HG03432 (cell line): ENCODE measurements at regions not wholly inside any gene's neighbourhood (a gene's known extent, or its start where the extent isn't known, plus 50 kb on each side); places are given as distances from the start of the nearest gene placed in this dataset.
"Not testable (repeated sequence)": the region's sequence is repeated elsewhere in the genome, so short reads cannot be mapped to it uniquely, and the experiment has no call there.

Experiments
- ATAC-seq: cut with Tn5 transposase; IDR thresholded peaks from one replicate; pipeline ENCODE4 v1.9.1; 2021; ENCODE audit warnings: mild to moderate bottlenecking, moderate library complexity; ENCODE audit not compliant: unreplicated experiment

- ATAC-seq = no peak
Observed at GRCh38 chr5:100641833-100642232, 106.7 kb downstream of the FAM174A start.

DNA sequence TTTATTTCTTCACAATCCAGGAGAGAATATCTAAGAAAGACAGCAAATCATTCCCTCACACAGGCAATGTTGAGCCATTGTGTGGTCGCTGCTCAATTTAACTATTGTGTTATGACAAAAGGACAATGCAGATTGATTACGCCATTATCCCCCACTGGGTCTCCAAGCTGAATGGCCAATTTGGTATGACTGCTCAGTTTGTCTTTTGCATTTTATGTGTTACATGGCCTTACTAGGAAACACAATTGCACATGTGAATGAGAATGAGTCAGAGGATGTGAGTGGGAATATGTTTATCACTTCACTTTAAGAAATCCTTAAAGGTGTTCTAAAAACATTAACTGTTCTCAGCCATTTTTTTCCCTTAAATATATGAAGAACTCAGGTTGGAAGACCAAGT lies 108.3 kb downstream of the FAM174A start:
- no peak for ATAC-seq

DNA sequence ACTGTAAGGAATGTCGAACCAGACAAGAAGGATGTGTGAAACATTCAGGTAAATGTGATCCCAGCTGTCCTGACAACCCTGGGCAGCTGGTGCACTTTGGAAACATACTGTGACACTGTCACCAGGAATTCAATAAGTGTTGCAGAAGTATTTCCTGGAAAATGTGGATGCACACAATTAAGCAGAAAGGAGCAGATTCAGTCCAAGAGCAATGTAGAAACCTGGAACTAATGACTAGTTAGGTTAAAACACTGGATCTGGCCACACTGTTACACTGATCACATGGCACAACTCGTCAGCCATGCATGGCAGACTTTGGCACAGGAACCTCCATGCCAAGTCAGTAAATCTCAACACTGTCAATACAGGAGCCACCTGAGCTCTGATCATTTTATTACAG lies 109.0 kb downstream of the FAM174A start:
- ATAC-seq = no peak

GRCh38 chr5:100644776-100645175 lies 109.6 kb downstream of the FAM174A start:
- no peak for ATAC-seq

- ATAC-seq = no peak
Observed at GRCh38 chr5:100646011-100646410, 110.8 kb downstream of the FAM174A start.

DNA sequence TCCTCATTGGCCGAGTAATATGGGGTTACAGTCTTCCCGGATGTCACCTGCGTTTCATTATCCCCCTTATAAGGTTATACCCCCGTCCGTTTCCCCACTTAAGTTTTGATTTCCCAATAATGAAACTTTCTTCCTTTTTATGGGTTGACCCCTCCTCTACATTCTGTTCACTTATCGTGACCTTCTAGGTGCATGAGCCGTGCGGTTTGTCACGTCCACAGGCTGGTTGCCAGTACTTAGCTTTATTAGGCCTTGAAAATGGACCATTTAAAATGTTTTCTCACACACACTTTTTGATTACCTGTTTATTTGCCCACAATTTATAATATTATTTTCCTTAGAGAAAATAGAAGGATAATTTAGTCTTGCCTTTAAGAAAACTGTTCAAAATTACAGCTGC lies 111.5 kb downstream of the FAM174A start:
- ATAC-seq = no peak

DNA sequence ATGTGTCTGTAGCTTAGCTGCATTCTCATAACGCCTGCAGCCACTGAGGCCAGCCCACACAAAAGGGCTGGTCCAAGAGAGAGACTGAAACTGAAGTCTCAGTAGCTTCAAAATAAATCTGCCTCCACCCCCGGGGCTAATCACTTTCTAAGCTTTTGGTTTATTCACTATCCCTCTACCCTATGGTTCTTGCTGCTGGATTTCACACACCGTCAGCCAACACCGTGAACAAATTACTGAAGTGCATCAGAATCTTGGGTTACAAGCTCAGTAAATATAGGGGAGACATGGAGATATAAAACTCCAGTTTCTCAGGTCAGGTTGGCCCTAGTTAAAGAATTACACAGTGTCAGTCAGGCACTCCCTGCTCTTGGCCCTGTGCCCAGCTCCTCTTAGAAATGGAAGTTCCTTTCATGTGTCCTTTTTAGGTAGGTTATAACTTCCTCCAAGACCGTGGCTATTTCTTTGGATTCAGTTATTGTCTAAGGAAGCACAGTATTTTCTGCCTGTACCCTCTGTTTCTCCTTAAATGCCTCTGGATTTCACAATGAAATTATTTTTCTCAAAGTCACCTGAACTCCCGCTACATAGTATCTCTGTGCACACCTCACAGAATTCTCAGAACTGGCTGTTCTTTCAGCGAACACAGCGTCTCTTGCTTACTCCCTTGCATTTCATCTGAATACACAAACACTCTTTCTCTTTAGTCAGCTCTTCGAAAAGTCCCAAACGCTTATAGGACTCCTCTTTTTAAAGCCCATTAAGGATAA lies 112.5 kb downstream of the FAM174A start:
- peak; percentile 66 for ATAC-seq

DNA sequence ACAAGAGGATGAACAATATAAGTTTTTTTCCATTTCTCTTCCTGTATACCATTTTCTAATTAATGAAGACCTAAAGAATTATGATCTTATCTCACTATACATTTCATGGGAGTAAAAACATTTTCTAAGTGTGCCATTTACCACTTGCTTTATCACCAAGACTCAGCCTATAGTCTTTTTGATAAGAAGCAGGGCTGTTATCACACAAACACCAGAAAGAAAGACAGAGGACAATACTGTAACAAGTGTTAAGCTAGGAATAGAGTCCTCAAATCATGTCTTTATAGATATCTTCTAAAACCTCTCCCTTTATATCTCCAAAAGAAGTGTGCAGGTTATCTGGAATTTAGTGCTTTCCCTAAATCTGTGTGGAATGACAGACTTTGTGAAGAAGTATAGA lies 119.7 kb downstream of the FAM174A start:
- no peak for ATAC-seq

- ATAC-seq = not testable (repeated sequence)
Observed at GRCh38 chr5:100656771-100657170, 121.6 kb downstream of the FAM174A start.

DNA sequence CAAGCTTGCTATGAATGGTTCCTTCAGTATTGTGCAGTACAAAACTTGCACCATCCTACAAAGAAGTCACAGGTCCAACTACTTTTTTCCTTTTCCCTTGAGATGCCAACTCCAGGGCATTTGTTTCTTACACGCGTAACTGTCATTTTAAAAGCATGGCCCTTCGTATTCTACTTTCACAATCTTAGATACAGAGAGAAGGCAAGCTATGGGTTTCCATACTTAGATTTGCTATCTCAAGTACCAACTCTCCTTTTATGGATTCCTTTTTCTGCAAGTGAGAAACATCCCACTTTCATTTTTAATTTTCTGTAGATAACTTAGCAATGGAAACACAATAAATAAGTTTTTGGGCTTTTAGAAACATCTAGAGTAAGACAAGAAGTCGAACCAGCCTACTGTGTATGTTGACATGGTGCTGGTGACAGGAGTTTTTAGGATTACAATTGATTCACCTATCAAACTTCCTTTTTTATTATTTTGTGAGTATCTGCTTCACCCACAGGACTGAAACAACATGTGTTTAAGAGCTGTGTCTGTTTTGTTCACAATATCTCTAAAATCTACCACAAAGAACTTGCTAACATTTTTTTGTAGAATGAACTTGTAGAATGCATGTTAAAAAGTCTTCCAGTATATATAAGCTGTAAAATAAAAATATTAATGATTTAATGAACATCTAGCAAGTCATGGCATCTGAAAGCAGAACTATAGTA lies 124.1 kb downstream of the FAM174A start:
- ATAC-seq = no peak

DNA sequence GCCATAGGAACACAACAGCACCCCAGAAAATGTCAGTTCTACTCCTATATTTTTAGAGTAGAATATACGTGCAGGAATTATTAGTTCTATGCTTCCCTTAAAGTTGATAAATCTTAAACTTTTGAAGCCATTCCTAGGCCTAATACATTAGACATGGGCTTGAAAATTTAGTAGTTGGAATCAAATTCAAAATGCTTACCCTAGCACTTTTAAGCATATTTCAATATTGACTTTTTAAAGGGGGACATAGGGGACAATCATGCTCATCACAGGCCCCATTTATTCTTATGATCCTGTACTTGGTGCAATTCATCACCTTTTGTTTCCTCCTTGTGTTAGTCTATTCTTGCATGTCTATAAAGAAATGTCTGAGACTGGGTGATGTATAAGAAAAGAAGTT lies 129.0 kb downstream of the FAM174A start:
- ATAC-seq = no peak

GRCh38 chr5:100667161-100667630 lies 132.0 kb downstream of the FAM174A start:
- peak; percentile 69 for ATAC-seq

DNA sequence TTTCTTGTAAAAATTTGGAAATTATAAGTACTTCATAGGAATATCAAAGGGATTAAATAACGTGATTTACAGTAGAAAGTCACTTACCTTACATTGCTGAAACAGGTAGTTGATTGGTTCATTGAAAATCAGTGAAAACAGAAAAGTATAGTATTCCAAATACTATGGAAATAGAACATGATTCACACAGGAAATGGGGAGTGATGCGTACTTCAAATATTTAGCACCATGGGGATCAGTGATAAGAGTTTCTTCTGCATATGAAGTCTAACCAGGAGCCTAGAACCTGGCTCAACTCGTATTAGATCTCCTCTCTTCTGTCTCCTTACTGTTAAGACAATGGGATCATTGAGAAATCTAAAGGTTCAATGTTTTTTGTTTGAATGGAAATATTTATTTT lies 133.3 kb downstream of the FAM174A start:
- ATAC-seq = no peak

- no peak for ATAC-seq
Observed at GRCh38 chr5:100676817-100677631, 141.8 kb downstream of the FAM174A start.

GRCh38 chr5:100682625-100683024 lies 147.5 kb downstream of the FAM174A start:
- ATAC-seq = no peak

- no peak for ATAC-seq
Observed at GRCh38 chr5:100683881-100684280, 148.7 kb downstream of the FAM174A start.

DNA sequence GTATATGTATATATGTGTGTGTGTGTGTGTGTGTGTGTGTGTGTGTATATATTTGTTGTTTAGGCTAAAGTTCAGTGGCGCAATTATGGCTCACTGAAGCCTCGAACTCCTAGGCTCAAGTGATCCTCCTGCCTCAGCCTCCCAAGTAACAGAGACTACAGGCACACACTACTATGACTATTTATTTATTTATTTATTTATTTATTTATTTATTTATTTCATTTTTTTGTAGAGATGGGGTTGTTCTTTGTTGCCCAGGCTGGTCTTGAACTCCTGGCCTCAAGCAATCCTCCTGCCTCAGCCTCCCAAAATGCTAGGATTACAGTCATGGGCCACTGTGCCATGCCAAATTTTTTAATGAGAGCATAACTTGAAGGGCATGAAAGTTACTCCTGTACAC lies 149.9 kb downstream of the FAM174A start:
- not testable (repeated sequence) for ATAC-seq

DNA sequence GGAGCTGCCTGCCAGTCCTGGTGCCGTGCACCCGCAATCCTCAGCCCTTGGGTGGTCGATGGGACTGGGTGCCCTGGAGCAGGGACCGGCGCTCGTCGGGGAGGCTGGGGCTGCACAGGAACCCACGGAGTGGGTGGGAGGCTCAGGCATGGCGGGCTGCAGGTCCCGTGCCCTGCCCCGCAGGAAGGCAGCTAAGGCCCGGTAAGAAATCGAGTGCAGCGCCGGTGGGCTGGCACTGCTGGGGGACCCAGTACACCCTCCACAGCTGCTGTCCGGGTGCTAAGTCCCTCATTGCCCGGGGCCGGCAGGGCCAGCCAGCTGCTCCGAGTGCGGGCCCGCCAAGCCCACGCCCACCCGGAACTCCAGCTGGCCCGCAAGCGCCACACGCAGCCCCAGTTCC lies 153.7 kb downstream of the FAM174A start:
- ATAC-seq = not testable (repeated sequence)

GRCh38 chr5:100690036-100690560 lies 154.9 kb downstream of the FAM174A start:
- no peak for ATAC-seq

DNA sequence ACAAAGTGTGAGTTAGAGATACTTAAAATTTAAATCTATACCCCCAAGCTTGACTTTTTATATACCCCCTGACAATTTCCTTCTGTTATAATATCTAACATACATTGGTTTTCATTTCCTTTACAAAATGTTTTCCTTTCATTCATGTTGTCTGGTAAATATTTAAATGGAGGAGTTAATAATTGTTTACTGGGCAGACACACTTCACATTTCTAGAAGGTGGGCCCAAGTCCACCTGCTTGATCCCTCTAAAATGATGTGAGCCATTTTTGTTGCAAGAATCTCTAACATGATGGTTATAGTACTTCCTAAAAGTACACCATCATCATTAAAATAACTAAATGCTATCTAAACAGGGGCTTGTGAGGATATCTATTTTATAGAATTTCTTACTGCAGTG lies 155.9 kb downstream of the FAM174A start:
- no peak for ATAC-seq

GRCh38 chr5:100691548-100691947 lies 156.4 kb downstream of the FAM174A start:
- no peak for ATAC-seq
